ENCODE measurements at regions not wholly inside any gene's neighbourhood (a gene's known extent, or its start where the extent isn't known, plus 50 kb on each side); places are given as distances from the start of the nearest gene placed in this dataset.

DNA sequence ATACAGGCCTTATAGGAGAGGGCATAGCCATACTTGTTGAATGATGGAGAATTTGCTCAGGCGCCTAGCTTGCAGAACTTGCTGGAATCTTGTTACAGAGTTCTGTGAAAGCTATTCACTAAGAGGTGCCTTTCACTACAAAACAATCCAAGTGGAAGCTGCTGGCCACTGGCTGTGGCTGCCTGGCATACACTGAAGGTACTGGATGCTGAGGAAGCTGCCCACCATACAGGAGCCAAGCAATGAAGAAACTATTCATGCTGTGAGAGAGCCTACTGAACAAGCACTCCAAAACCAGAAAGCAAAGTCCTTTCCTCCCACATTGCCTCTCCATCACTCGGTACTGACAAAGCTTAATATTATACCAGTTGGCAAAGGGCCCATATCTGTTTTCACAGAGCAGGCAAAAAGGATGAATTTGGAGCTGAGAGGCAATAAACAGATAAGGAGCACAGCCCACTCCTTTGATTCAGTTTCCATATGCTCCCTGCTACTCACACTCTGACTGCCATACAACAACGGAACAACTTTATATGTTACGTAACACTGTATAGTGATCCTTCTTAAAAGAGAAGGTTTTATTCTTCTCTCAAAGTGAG is 192.6 kb upstream of the ALCAM start:
- TF ChIP-seq SUZ12 (IDR thresholded peaks at IDR 0.05; ENCODE audit: extremely low read depth, insufficient read depth, insufficient read length) (no peak), YY1 (IDR thresholded peaks at IDR 0.05; ENCODE audit: insufficient read depth, insufficient read length) (no peak), ZNF274 (IDR thresholded peaks at IDR 0.05; ENCODE audit: low read depth, low read length) (no peak)
